WTC11 (cell line): ENCODE measurements at regions not wholly inside any gene's neighbourhood (a gene's known extent, or its start where the extent isn't known, plus 50 kb on each side); places are given as distances from the start of the nearest gene placed in this dataset.

Source experiments
- ATAC-seq: fragments of 200-7000 bp; cut with Tn5 transposase; 2 replicates; pipeline ENCODE4 v1.10.0; 2021; ENCODE audit warnings: mild to moderate bottlenecking, moderate library complexity
- CTCF ChIA-PET: fragments of 300-600 bp; sonication (Branson Sonifier 250); formaldehyde crosslinking; loops from one replicate; lab custom pipeline; 2021; ENCODE audit warnings: antibody characterized with exemption; lab: Charles Lee
- POLR2A ChIA-PET: fragments of 350-600 bp; sonication (Branson Sonifier 250); formaldehyde crosslinking; loops from one replicate; lab custom pipeline; 2021; ENCODE audit warnings: antibody characterized with exemption; lab: Charles Lee
- DNase-seq: peaks from one replicate; pipeline ENCODE4 v3.0.0; 2021; ENCODE audit warnings: low spot score
- H3K27ac Mint-ChIP-seq: 2 replicates; pipeline ENCODE4 v1.8.0; 2021; ENCODE audit warnings: mixed read lengths
- H3K27me3 Mint-ChIP-seq: 2 replicates; pipeline ENCODE4 v1.8.0; 2021; ENCODE audit warnings: low read depth, mild to moderate bottlenecking, moderate library complexity, mixed read lengths
- H3K36me3 Mint-ChIP-seq: 2 replicates; pipeline ENCODE4 v1.8.0; 2021; ENCODE audit warnings: mixed read lengths
- H3K4me1 Mint-ChIP-seq: 2 replicates; pipeline ENCODE4 v1.8.0; 2022; ENCODE audit warnings: mixed read lengths
- H3K4me3 Mint-ChIP-seq: 2 replicates; pipeline ENCODE4 v1.8.0; 2021; ENCODE audit warnings: mild to moderate bottlenecking, moderate library complexity, mixed read lengths
- H3K9me3 Mint-ChIP-seq: 2 replicates; pipeline ENCODE4 v1.8.0; 2021; ENCODE audit warnings: mixed read lengths
- CREB1 ChIP-seq: sonication (generic); formaldehyde crosslinking; IDR thresholded peaks from 2 replicates; pipeline ENCODE4 v1.8.0; 2023; ENCODE audit warnings: mild to moderate bottlenecking, missing genetic modification reagents
- CREM ChIP-seq: sonication (generic); formaldehyde crosslinking; IDR thresholded peaks from 2 replicates; pipeline ENCODE4 v1.8.1; 2022; ENCODE audit warnings: mild to moderate bottlenecking, missing genetic modification reagents, moderate library complexity
- FOXJ3 ChIP-seq: sonication (generic); formaldehyde crosslinking; IDR thresholded peaks from 2 replicates; pipeline ENCODE4 v1.9.0; 2021; ENCODE audit warnings: missing genetic modification reagents, mild to moderate bottlenecking, borderline replicate concordance
- FOXP1 ChIP-seq: sonication (generic); formaldehyde crosslinking; IDR thresholded peaks from 2 replicates; pipeline ENCODE4 v1.8.0; 2022; ENCODE audit warnings: missing genetic modification reagents, mild to moderate bottlenecking, moderate library complexity, borderline replicate concordance
- KAT7 ChIP-seq: sonication (generic); formaldehyde crosslinking; IDR thresholded peaks from 2 replicates; pipeline ENCODE4 v1.8.1; 2023; ENCODE audit warnings: missing genetic modification reagents, mild to moderate bottlenecking, borderline replicate concordance
- NR2C2 ChIP-seq: sonication (generic); formaldehyde crosslinking; IDR thresholded peaks from 2 replicates; pipeline ENCODE4 v1.8.0; 2022; ENCODE audit warnings: mild to moderate bottlenecking, missing genetic modification reagents
- SMAD3 ChIP-seq: sonication (generic); formaldehyde crosslinking; IDR thresholded peaks from 2 replicates; pipeline ENCODE4 v1.8.0; 2022; ENCODE audit warnings: missing genetic modification reagents, mild to moderate bottlenecking, borderline replicate concordance
- SMAD4 ChIP-seq: sonication (generic); formaldehyde crosslinking; IDR thresholded peaks from 2 replicates; pipeline ENCODE4 v1.8.0; 2022; ENCODE audit warnings: mild to moderate bottlenecking, missing genetic modification reagents
- SOX15 ChIP-seq: fragments of 250-450 bp; sonication (Bioruptor Pico); IDR thresholded peaks from 2 replicates; pipeline ENCODE4 v1.9.0; 2021; ENCODE audit warnings: mild to moderate bottlenecking
- SP1 ChIP-seq: sonication (generic); formaldehyde crosslinking; conservative IDR thresholded peaks from 2 replicates; pipeline ENCODE4 v1.8.1; 2022; ENCODE audit warnings: missing genetic modification reagents
- TCF7 ChIP-seq: sonication (generic); formaldehyde crosslinking; IDR thresholded peaks from 2 replicates; pipeline ENCODE4 v1.8.0; 2022; ENCODE audit warnings: mild to moderate bottlenecking, low read depth, missing genetic modification reagents, moderate library complexity
- TF ChIP-seq, protein P1 (sequence below): fragments of 250-450 bp; sonication (Bioruptor Pico); IDR thresholded peaks from 2 replicates; pipeline ENCODE4 v1.9.0; 2021; ENCODE audit warnings: mild to moderate bottlenecking
- TF ChIP-seq, protein P2 (sequence below): fragments of 250-450 bp; sonication (Bioruptor Pico); IDR thresholded peaks from 2 replicates; pipeline ENCODE4 v1.9.0; 2021; ENCODE audit warnings: mild to moderate bottlenecking, borderline replicate concordance
- TF ChIP-seq, protein P3 (sequence below): sonication (generic); formaldehyde crosslinking; IDR thresholded peaks from 2 replicates; pipeline ENCODE4 v1.8.0; 2023; ENCODE audit warnings: missing genetic modification reagents
- TF ChIP-seq, protein P4 (sequence below): fragments of 250-450 bp; sonication (Bioruptor Pico); IDR thresholded peaks from 2 replicates; pipeline ENCODE4 v1.8.0; 2021; ENCODE audit warnings: mild to moderate bottlenecking
- TF ChIP-seq, protein P5 (sequence below): sonication (generic); formaldehyde crosslinking; IDR thresholded peaks from 2 replicates; pipeline ENCODE4 v1.8.1; 2022; ENCODE audit warnings: low read depth, mild to moderate bottlenecking, moderate library complexity, missing genetic modification reagents, borderline replicate concordance
- TF ChIP-seq, protein P6 (sequence below): fragments of 250-450 bp; sonication (Bioruptor Pico); IDR thresholded peaks from 2 replicates; pipeline ENCODE4 v1.9.0; 2021; ENCODE audit warnings: moderate library complexity, mild to moderate bottlenecking, inconsistent platforms, borderline replicate concordance
- TF ChIP-seq, protein P7 (sequence below): sonication (generic); formaldehyde crosslinking; IDR thresholded peaks from 2 replicates; pipeline ENCODE4 v1.8.1; 2023; ENCODE audit warnings: mild to moderate bottlenecking, missing genetic modification reagents, moderate library complexity

DNA sequence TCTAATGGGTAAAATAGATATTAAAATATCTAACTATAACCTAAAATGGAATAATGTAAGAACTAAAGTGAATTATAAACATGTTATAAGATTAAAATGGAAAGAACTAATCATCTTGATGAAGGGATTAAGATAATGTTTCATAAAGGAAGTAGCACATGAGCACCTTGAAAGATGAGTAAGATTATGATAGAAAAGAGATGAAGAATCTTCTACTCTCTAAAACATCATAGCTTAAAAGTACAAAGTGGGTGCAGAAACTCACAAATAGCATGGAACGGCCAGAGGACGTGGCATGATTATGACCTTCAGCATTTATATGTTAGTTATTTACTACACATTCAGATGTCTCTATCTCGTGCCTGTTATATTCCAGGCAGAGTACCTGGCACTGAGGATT lies 76.2 kb upstream of the COL5A2 start (continued):
- TF ChIP-seq, protein P1, sequence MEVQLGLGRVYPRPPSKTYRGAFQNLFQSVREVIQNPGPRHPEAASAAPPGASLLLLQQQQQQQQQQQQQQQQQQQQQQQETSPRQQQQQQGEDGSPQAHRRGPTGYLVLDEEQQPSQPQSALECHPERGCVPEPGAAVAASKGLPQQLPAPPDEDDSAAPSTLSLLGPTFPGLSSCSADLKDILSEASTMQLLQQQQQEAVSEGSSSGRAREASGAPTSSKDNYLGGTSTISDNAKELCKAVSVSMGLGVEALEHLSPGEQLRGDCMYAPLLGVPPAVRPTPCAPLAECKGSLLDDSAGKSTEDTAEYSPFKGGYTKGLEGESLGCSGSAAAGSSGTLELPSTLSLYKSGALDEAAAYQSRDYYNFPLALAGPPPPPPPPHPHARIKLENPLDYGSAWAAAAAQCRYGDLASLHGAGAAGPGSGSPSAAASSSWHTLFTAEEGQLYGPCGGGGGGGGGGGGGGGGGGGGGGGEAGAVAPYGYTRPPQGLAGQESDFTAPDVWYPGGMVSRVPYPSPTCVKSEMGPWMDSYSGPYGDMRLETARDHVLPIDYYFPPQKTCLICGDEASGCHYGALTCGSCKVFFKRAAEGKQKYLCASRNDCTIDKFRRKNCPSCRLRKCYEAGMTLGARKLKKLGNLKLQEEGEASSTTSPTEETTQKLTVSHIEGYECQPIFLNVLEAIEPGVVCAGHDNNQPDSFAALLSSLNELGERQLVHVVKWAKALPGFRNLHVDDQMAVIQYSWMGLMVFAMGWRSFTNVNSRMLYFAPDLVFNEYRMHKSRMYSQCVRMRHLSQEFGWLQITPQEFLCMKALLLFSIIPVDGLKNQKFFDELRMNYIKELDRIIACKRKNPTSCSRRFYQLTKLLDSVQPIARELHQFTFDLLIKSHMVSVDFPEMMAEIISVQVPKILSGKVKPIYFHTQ (CRISPR knock-in tag): no peak
- TF ChIP-seq SOX15 (CRISPR knock-in tag): no peak
- TF ChIP-seq, protein P2, sequence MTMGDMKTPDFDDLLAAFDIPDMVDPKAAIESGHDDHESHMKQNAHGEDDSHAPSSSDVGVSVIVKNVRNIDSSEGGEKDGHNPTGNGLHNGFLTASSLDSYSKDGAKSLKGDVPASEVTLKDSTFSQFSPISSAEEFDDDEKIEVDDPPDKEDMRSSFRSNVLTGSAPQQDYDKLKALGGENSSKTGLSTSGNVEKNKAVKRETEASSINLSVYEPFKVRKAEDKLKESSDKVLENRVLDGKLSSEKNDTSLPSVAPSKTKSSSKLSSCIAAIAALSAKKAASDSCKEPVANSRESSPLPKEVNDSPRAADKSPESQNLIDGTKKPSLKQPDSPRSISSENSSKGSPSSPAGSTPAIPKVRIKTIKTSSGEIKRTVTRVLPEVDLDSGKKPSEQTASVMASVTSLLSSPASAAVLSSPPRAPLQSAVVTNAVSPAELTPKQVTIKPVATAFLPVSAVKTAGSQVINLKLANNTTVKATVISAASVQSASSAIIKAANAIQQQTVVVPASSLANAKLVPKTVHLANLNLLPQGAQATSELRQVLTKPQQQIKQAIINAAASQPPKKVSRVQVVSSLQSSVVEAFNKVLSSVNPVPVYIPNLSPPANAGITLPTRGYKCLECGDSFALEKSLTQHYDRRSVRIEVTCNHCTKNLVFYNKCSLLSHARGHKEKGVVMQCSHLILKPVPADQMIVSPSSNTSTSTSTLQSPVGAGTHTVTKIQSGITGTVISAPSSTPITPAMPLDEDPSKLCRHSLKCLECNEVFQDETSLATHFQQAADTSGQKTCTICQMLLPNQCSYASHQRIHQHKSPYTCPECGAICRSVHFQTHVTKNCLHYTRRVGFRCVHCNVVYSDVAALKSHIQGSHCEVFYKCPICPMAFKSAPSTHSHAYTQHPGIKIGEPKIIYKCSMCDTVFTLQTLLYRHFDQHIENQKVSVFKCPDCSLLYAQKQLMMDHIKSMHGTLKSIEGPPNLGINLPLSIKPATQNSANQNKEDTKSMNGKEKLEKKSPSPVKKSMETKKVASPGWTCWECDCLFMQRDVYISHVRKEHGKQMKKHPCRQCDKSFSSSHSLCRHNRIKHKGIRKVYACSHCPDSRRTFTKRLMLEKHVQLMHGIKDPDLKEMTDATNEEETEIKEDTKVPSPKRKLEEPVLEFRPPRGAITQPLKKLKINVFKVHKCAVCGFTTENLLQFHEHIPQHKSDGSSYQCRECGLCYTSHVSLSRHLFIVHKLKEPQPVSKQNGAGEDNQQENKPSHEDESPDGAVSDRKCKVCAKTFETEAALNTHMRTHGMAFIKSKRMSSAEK (CRISPR knock-in tag): no peak
- no peak for TF ChIP-seq FOXP1 (CRISPR knock-in tag)
- TF ChIP-seq NR2C2 (CRISPR knock-in tag): no peak
- TF ChIP-seq, protein P3, sequence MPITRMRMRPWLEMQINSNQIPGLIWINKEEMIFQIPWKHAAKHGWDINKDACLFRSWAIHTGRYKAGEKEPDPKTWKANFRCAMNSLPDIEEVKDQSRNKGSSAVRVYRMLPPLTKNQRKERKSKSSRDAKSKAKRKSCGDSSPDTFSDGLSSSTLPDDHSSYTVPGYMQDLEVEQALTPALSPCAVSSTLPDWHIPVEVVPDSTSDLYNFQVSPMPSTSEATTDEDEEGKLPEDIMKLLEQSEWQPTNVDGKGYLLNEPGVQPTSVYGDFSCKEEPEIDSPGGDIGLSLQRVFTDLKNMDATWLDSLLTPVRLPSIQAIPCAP (CRISPR knock-in tag): no peak
- no peak for TF ChIP-seq CREM (CRISPR knock-in tag)
- TF ChIP-seq, protein P4, sequence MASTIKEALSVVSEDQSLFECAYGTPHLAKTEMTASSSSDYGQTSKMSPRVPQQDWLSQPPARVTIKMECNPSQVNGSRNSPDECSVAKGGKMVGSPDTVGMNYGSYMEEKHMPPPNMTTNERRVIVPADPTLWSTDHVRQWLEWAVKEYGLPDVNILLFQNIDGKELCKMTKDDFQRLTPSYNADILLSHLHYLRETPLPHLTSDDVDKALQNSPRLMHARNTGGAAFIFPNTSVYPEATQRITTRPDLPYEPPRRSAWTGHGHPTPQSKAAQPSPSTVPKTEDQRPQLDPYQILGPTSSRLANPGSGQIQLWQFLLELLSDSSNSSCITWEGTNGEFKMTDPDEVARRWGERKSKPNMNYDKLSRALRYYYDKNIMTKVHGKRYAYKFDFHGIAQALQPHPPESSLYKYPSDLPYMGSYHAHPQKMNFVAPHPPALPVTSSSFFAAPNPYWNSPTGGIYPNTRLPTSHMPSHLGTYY (CRISPR knock-in tag): no peak
- no peak for TF ChIP-seq SMAD3 (CRISPR knock-in tag)
- TF ChIP-seq, protein P5, sequence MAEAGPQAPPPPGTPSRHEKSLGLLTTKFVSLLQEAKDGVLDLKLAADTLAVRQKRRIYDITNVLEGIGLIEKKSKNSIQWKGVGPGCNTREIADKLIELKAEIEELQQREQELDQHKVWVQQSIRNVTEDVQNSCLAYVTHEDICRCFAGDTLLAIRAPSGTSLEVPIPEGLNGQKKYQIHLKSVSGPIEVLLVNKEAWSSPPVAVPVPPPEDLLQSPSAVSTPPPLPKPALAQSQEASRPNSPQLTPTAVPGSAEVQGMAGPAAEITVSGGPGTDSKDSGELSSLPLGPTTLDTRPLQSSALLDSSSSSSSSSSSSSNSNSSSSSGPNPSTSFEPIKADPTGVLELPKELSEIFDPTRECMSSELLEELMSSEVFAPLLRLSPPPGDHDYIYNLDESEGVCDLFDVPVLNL: no peak

DNA sequence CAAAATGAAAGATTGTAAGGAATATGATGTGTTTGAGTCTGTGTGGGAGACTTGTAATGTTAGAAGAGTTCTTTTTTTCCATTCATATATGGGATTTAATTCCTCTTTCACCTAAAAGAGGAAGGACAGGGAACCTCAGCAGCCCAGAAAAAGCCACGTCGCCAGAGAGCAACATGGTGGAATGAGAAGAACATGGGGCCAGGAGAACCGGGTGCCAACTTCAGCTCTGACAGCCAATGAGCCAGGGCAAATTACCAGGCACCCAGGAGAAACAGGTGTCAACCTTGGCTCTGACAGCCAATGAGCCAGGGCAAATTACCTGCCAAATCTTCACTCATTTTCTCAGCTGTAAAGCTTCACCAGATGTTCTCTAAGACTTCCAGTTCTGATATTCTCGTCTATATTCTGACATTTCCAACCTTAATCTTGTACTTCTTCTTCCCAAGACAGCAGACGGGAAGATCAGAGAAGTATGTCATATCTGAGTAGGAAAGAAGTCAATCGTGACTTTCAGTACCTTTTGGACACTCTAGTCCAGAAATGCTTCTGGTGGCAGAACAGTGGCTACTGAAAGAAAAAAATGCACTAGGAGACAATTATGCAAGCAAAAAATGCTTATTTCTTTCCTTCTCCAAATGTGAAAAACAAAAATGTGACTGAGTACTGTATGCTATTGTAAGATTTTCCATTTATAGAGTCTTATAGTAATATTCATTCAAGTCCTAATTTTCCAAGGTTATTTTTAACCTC lies 79.2 kb upstream of the COL5A2 start:
- ChIA-PET POLR2A (no interaction called here), CTCF (no interaction called here)
- no peaks in the 10 kb centered on the region for H3K9me3 Mint-ChIP-seq
- H3K27me3 Mint-ChIP-seq: no peaks in the 10 kb centered on the region
- H3K4me3 Mint-ChIP-seq: no peak overlapping the region
- TF ChIP-seq CREB1 (CRISPR knock-in tag): no peak
- no peak for TF ChIP-seq TCF7
- TF ChIP-seq, protein P6, sequence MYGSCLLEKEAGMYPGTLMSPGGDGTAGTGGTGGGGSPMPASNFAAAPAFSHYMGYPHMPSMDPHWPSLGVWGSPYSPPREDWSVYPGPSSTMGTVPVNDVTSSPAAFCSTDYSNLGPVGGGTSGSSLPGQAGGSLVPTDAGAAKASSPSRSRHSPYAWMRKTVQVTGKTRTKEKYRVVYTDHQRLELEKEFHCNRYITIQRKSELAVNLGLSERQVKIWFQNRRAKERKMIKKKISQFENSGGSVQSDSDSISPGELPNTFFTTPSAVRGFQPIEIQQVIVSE (CRISPR knock-in tag): no peak
- no peak for TF ChIP-seq FOXJ3 (CRISPR knock-in tag)
- TF ChIP-seq KAT7: no peak
- TF ChIP-seq SP1 (CRISPR knock-in tag): no peak
- TF ChIP-seq, protein P2 (CRISPR knock-in tag): no peak
- TF ChIP-seq CREM (CRISPR knock-in tag): no peak
- TF ChIP-seq SMAD4 (CRISPR knock-in tag): no peak
- no peak for TF ChIP-seq SMAD3 (CRISPR knock-in tag)
- TF ChIP-seq, protein P7, sequence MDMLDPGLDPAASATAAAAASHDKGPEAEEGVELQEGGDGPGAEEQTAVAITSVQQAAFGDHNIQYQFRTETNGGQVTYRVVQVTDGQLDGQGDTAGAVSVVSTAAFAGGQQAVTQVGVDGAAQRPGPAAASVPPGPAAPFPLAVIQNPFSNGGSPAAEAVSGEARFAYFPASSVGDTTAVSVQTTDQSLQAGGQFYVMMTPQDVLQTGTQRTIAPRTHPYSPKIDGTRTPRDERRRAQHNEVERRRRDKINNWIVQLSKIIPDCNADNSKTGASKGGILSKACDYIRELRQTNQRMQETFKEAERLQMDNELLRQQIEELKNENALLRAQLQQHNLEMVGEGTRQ (CRISPR knock-in tag): no peak
- ATAC-seq: no peak
- DNase-seq: no peak
- no peak overlapping the region for H3K27ac Mint-ChIP-seq
- no peaks in the 10 kb centered on the region for H3K36me3 Mint-ChIP-seq
- H3K4me1 Mint-ChIP-seq: peaks cover 15% of the 10 kb centered on the region
